ENCODE measurements at regions not wholly inside any gene's neighbourhood (a gene's known extent, or its start where the extent isn't known, plus 50 kb on each side); places are given as distances from the start of the nearest gene placed in this dataset.

- H2AFZ ChIP-seq (ENCODE audit: low read depth, low read length) = no peak overlapping the region
- H3K27ac ChIP-seq (ENCODE audit: low read length) = no peak overlapping the region
- H3K36me3 ChIP-seq (ENCODE audit: insufficient read depth, low read length) = no peaks in the 10 kb centered on the region
- no peaks in the 10 kb centered on the region for H3K27me3 ChIP-seq (ENCODE audit: insufficient read depth, low read length, poor library complexity)
- TF ChIP-seq, protein P1, sequence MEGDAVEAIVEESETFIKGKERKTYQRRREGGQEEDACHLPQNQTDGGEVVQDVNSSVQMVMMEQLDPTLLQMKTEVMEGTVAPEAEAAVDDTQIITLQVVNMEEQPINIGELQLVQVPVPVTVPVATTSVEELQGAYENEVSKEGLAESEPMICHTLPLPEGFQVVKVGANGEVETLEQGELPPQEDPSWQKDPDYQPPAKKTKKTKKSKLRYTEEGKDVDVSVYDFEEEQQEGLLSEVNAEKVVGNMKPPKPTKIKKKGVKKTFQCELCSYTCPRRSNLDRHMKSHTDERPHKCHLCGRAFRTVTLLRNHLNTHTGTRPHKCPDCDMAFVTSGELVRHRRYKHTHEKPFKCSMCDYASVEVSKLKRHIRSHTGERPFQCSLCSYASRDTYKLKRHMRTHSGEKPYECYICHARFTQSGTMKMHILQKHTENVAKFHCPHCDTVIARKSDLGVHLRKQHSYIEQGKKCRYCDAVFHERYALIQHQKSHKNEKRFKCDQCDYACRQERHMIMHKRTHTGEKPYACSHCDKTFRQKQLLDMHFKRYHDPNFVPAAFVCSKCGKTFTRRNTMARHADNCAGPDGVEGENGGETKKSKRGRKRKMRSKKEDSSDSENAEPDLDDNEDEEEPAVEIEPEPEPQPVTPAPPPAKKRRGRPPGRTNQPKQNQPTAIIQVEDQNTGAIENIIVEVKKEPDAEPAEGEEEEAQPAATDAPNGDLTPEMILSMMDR (IDR thresholded peaks at IDR 0.05; ENCODE audit: borderline replicate concordance, extremely low read depth, low read length, poor library complexity, severe bottlenecking) = no peak
- no peak for TF ChIP-seq EZH2 (IDR thresholded peaks at IDR 0.05; ENCODE audit: borderline replicate concordance, low read depth, low read length, severe bottlenecking)
- H3K9ac ChIP-seq (ENCODE audit: low read depth, low read length) = no peak overlapping the region
- no peak overlapping the region for H3K4me3 ChIP-seq (ENCODE audit: low read depth in 1 of 2, low read length in 2 of 2)
- no peaks in the 10 kb centered on the region for H4K20me1 ChIP-seq (ENCODE audit: insufficient read depth, low read length)
- H3K79me2 ChIP-seq (ENCODE audit: insufficient read depth, low read length) = no peaks in the 10 kb centered on the region
- H3K4me1 ChIP-seq (ENCODE audit: insufficient read depth, low read length) = no peaks in the 10 kb centered on the region
- ATAC-seq (ENCODE audit: insufficient read depth, low read depth) (no peak), DNase-seq (no peak)
- H3K4me2 ChIP-seq (ENCODE audit: insufficient read depth, low read length) = no peak overlapping the region
- no peaks in the 10 kb centered on the region for H3K9me3 ChIP-seq (ENCODE audit: insufficient read depth, low read length, severe bottlenecking)
Measured at GRCh38 chr14:51513281-51513680, 138.4 kb upstream of the FRMD6 start.

DNA sequence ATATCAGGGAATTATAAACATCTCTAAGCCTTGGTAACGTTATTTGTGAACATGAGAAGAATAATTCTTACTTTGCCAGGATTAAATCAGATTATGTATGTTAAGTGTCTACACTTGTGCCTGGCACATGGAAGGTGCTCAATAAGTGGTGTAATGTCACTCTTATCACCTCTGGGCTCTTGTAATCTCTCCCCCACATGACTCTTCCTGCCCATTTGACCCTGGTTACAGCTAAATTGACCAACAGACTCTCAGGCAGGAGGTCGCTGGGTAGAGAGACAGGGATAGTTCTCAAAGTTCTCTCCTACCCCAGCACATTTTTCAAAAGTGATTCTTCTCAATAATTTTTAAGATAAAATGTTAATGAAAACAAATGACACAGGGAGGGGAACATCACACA lies 137.8 kb upstream of the FRMD6 start:
- no peak overlapping the region for H3K9ac ChIP-seq (ENCODE audit: low read depth, low read length)
- no peak overlapping the region for H3K4me3 ChIP-seq (ENCODE audit: low read depth in 1 of 2, low read length in 2 of 2)
- no peaks in the 10 kb centered on the region for H3K4me1 ChIP-seq (ENCODE audit: insufficient read depth, low read length)
- TF ChIP-seq, protein P1 (IDR thresholded peaks at IDR 0.05; ENCODE audit: borderline replicate concordance, extremely low read depth, low read length, poor library complexity, severe bottlenecking) = no peak
- TF ChIP-seq EZH2 (IDR thresholded peaks at IDR 0.05; ENCODE audit: borderline replicate concordance, low read depth, low read length, severe bottlenecking) = no peak
- H2AFZ ChIP-seq (ENCODE audit: low read depth, low read length) = no peak overlapping the region
- H3K9me3 ChIP-seq (ENCODE audit: insufficient read depth, low read length, severe bottlenecking) = no peaks in the 10 kb centered on the region
- no peaks in the 10 kb centered on the region for H3K27me3 ChIP-seq (ENCODE audit: insufficient read depth, low read length, poor library complexity)
- no peaks in the 10 kb centered on the region for H3K79me2 ChIP-seq (ENCODE audit: insufficient read depth, low read length)
- H4K20me1 ChIP-seq (ENCODE audit: insufficient read depth, low read length) = no peaks in the 10 kb centered on the region
- no peak for ATAC-seq (ENCODE audit: insufficient read depth, low read depth)
- H3K36me3 ChIP-seq (ENCODE audit: insufficient read depth, low read length) = no peaks in the 10 kb centered on the region
- DNase-seq = no peak
- H3K4me2 ChIP-seq (ENCODE audit: insufficient read depth, low read length) = no peak overlapping the region
- H3K27ac ChIP-seq (ENCODE audit: low read length) = no peak overlapping the region

GRCh38 chr14:51515611-51516010 lies 136.1 kb upstream of the FRMD6 start:
- no peak for DNase-seq
- H4K20me1 ChIP-seq (ENCODE audit: insufficient read depth, low read length) = no peaks in the 10 kb centered on the region
- no peaks in the 10 kb centered on the region for H3K79me2 ChIP-seq (ENCODE audit: insufficient read depth, low read length)
- TF ChIP-seq, protein P1 (IDR thresholded peaks at IDR 0.05; ENCODE audit: borderline replicate concordance, extremely low read depth, low read length, poor library complexity, severe bottlenecking) = no peak
- no peak for TF ChIP-seq EZH2 (IDR thresholded peaks at IDR 0.05; ENCODE audit: borderline replicate concordance, low read depth, low read length, severe bottlenecking)
- H3K27me3 ChIP-seq (ENCODE audit: insufficient read depth, low read length, poor library complexity) = no peaks in the 10 kb centered on the region
- H3K36me3 ChIP-seq (ENCODE audit: insufficient read depth, low read length) = no peaks in the 10 kb centered on the region
- ATAC-seq (ENCODE audit: insufficient read depth, low read depth) = no peak
- H3K4me3 ChIP-seq (ENCODE audit: low read depth in 1 of 2, low read length in 2 of 2) = no peak overlapping the region
- H3K4me1 ChIP-seq (ENCODE audit: insufficient read depth, low read length) = no peaks in the 10 kb centered on the region
- no peaks in the 10 kb centered on the region for H3K9me3 ChIP-seq (ENCODE audit: insufficient read depth, low read length, severe bottlenecking)
- no peak overlapping the region for H3K9ac ChIP-seq (ENCODE audit: low read depth, low read length)
- H3K27ac ChIP-seq (ENCODE audit: low read length) = no peak overlapping the region
- no peak overlapping the region for H3K4me2 ChIP-seq (ENCODE audit: insufficient read depth, low read length)
- no peak overlapping the region for H2AFZ ChIP-seq (ENCODE audit: low read depth, low read length)
